Esophagus mucosa (tissue), 1 donor: ENCODE measurements at regions not wholly inside any gene's neighbourhood (a gene's known extent, or its start where the extent isn't known, plus 50 kb on each side); places are given as distances from the start of the nearest gene placed in this dataset.
"Not testable (repeated sequence)": the region's sequence is repeated elsewhere in the genome, so short reads cannot be mapped to it uniquely, and the experiment has no call there.

Experiments used
- ATAC-seq: fragments of 200-7000 bp; cut with Tn5 transposase; one replicate; pipeline ENCODE4 v1.9.1; 2020
- donor health status: DM: yes; HTN: yes; CAD: no.

- ATAC-seq, result no peak
These were observed 637.2 kb upstream of the MIR17HG start for GRCh38 chr13:90710164-90710759.

GRCh38 chr13:90713441-90714133 lies 633.9 kb upstream of the MIR17HG start:
- no peak for ATAC-seq

DNA sequence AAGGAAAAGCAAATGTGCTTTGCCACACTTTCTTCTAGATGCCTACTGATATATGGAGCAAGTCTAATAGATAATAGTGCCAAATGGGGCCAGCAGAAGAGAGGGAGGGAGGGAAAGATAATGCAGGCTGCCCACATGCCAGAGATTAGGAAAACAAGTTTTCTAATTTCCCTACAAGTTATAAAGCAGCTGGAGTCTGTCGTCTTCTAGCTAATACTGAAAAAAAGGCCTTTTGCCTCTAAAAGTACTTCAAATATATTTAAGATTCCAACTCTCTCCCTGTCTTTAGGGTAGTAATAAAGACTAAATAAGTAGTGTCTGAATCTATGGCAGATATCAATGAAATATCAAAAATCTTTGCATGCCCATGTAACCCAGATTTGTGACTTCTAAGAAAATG lies 632.0 kb upstream of the MIR17HG start:
- ATAC-seq, result no peak

- no peak for ATAC-seq
These were observed 630.0 kb upstream of the MIR17HG start for GRCh38 chr13:90717451-90717936.

DNA sequence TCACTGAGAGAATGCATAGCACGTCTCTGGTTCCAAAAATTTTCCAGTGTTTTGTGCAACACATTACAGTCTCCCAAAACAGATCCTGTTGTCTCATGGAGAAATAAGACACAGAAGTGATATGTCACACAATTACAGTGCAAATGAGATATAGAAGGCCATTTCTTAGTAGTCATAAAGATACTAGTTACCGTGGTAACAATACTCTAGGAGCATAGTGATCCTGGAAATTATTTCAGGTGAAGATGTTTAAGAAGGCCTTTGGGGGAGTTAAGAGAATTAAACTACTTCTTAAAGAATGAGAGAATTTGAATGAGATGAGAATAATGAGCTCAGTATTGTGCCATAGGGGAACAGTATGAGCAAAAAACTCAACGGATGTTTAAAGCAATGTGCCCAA lies 628.0 kb upstream of the MIR17HG start:
- ATAC-seq, result no peak

- no peak for ATAC-seq
These were observed 625.5 kb upstream of the MIR17HG start for GRCh38 chr13:90721937-90722336.

- ATAC-seq, result no peak
These were observed 624.1 kb upstream of the MIR17HG start for GRCh38 chr13:90723381-90723780.

- no peak for ATAC-seq
These were observed 621.1 kb upstream of the MIR17HG start for GRCh38 chr13:90726375-90726774.

GRCh38 chr13:90732049-90732448 lies 615.4 kb upstream of the MIR17HG start:
- ATAC-seq, result no peak

GRCh38 chr13:90734497-90734896 lies 613.0 kb upstream of the MIR17HG start:
- ATAC-seq, result not testable (repeated sequence)

- ATAC-seq, result no peak
These were observed 608.6 kb upstream of the MIR17HG start for GRCh38 chr13:90738881-90739280.

- ATAC-seq, result no peak
These were observed 607.4 kb upstream of the MIR17HG start for GRCh38 chr13:90740099-90740498.

DNA sequence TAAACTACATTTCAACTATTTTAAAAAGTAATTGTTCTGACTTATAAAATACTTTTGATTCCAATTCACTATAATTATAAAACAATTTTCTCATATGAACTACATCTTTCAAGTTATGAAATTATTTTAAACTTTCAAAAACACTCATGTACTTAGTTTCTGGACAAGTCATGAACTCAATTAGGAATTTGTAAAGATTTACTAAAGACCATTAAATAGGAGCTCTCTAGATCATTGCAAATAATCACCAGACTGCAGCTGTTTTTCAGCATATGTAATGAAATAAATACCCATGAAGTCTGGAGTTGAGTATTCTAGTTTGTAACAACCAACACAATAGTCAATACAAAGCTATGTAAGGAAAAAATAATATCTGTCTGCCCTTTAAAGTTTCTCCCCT lies 605.1 kb upstream of the MIR17HG start:
- ATAC-seq, result no peak

DNA sequence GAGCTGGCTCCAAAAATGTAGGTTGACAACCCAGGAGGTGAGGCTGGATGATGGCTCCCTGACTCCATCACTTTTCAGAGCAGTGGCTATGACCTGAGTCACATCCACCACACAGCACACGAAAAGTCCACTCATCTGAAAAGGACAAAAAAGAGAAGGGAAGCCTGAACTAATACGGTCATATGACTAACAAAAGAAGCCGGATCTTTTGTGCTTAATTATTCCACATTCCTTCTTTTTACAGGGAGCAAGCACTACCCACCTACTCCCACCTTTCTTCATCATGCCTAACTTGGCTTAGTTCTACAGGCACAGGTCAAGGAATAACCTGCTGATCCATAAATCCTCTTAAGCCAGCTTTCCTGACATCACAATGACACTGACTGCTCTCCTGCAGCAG lies 601.3 kb upstream of the MIR17HG start:
- no peak for ATAC-seq

DNA sequence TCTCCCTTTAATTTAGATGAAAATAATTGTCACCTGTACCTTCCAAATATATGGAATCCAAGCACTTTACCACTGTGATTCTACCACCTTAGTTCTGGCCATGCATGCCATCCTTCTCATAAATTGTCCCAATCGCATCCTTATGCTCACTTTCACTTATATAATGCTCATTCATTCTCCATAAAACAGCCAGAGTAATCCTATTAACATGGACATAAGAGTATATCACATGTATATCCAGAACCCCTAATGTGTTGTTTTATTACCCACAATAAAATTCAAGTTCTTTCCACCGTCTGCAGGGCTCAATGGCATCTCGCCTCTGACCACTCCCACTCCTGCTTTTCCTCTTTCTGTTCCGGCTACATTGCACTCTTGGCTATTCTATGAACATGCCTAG lies 597.5 kb upstream of the MIR17HG start:
- no peak for ATAC-seq

GRCh38 chr13:90751026-90751425 lies 596.5 kb upstream of the MIR17HG start:
- no peak for ATAC-seq

GRCh38 chr13:90752070-90752469 lies 595.4 kb upstream of the MIR17HG start:
- no peak for ATAC-seq

- no peak for ATAC-seq
These were observed 590.3 kb upstream of the MIR17HG start for GRCh38 chr13:90757127-90757680.

DNA sequence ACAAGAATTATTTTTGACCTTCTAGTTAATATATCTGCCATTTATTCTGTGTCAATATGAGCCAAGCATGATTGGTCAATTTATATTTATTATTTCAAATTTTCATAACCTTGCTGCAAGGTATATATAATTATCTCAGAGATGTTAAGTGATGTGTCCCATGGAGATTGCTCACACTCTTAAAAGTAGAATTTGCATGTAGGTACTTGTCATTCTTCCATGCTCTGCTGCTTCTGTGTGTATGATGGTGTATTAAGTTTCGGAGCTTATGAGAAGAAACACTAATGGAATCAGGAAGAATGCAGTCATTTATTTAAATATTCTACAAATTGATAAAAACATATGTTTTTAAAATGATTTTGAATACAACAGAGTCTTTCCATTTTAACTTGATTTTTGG lies 586.8 kb upstream of the MIR17HG start:
- no peak for ATAC-seq

GRCh38 chr13:90763476-90764150 lies 583.9 kb upstream of the MIR17HG start:
- no peak for ATAC-seq

- ATAC-seq, result no peak
These were observed 581.0 kb upstream of the MIR17HG start for GRCh38 chr13:90766386-90766902.

DNA sequence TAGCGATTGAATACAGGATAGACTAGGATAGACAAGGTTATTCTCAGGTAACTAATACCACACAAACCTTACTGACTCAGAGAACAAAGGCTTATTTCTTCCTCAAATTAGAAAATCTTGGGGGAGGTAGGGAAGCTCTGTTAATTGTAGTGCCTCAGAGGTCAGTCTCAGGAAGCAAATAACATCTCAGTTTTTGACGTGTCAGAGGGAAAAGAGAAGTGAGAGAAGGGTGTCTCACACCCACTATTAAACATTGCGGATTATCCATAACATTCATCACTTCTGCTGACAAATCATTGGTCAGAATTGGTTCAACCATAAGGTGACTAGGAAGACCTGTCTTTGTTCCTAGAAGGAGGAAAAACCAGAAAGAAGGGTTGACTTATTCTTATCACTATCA lies 579.4 kb upstream of the MIR17HG start:
- no peak for ATAC-seq

- no peak for ATAC-seq
These were observed 578.1 kb upstream of the MIR17HG start for GRCh38 chr13:90769387-90769786.
